SIG-M5 treated with dmso at 0.1 percent for 504 hours (cell line): ENCODE measurements at regions not wholly inside any gene's neighbourhood (a gene's known extent, or its start where the extent isn't known, plus 50 kb on each side); places are given as distances from the start of the nearest gene placed in this dataset.
"Not testable (repeated sequence)": the region's sequence is repeated elsewhere in the genome, so short reads cannot be mapped to it uniquely, and the experiment has no call there.

Source experiments
- DNase-seq: peaks from one replicate; lab custom pipeline; 2025; ENCODE audit not compliant: unreplicated experiment; lab: John Stamatoyannopoulos, UW

- DNase-seq: no peak
Measured at GRCh38 chr13:34721631-34722595, 220.2 kb upstream of the NBEA start.

- no peak for DNase-seq
Measured at GRCh38 chr13:34722922-34723321, 219.1 kb upstream of the NBEA start.

- DNase-seq: no peak
Measured at GRCh38 chr13:34730961-34731360, 211.1 kb upstream of the NBEA start.

- DNase-seq: no peak
Measured at GRCh38 chr13:34731486-34731885, 210.6 kb upstream of the NBEA start.

- no peak for DNase-seq
Measured at GRCh38 chr13:34733721-34734120, 208.3 kb upstream of the NBEA start.

- DNase-seq: no peak
Measured at GRCh38 chr13:34734932-34735331, 207.1 kb upstream of the NBEA start.

GRCh38 chr13:34738254-34738992 lies 203.6 kb upstream of the NBEA start:
- no peak for DNase-seq

GRCh38 chr13:34747056-34747455 lies 195.0 kb upstream of the NBEA start:
- DNase-seq: not testable (repeated sequence)

- DNase-seq: no peak
Measured at GRCh38 chr13:34747507-34747906, 194.6 kb upstream of the NBEA start.

GRCh38 chr13:34748073-34748472 lies 194.0 kb upstream of the NBEA start:
- DNase-seq: no peak

GRCh38 chr13:34748596-34748995 lies 193.5 kb upstream of the NBEA start:
- no peak for DNase-seq

- DNase-seq: peak; percentile 25
Measured at GRCh38 chr13:34749046-34749445, 193.0 kb upstream of the NBEA start.

- no peak for DNase-seq
Measured at GRCh38 chr13:34750078-34750931, 191.8 kb upstream of the NBEA start.

GRCh38 chr13:34751044-34751443 lies 191.0 kb upstream of the NBEA start:
- DNase-seq: no peak

GRCh38 chr13:34751492-34751891 lies 190.6 kb upstream of the NBEA start:
- DNase-seq: no peak

GRCh38 chr13:34752283-34752960 lies 189.6 kb upstream of the NBEA start:
- no peak for DNase-seq

GRCh38 chr13:34756136-34756535 lies 185.9 kb upstream of the NBEA start:
- no peak for DNase-seq

- DNase-seq: no peak
Measured at GRCh38 chr13:34756572-34756971, 185.5 kb upstream of the NBEA start.

- no peak for DNase-seq
Measured at GRCh38 chr13:34757441-34757840, 184.6 kb upstream of the NBEA start.

GRCh38 chr13:34758628-34759027 lies 183.4 kb upstream of the NBEA start:
- DNase-seq: no peak

- no peak for DNase-seq
Measured at GRCh38 chr13:34762312-34762711, 179.8 kb upstream of the NBEA start.
